ENCODE measurements at regions not wholly inside any gene's neighbourhood (a gene's known extent, or its start where the extent isn't known, plus 50 kb on each side); places are given as distances from the start of the nearest gene placed in this dataset.
"Not testable (repeated sequence)": the region's sequence is repeated elsewhere in the genome, so short reads cannot be mapped to it uniquely, and the experiment has no call there.

DNA sequence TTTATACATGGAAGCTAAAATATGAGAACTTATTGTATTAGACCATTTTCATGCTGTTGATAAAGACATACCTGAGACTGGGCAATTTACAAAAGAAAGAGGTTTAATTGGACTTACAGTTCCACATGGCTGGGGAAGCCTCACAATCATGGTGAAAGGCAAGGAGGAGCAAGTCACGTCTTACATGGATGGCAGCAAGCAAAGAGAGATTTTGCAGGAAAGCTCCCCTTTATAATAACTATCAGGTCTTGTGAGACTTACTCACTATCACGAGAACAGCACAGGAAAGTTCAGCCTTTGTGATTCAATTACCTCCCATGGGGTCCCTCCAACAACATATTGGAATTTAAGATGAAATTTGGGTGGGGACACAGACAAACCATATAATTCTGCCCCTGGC lies 740.1 kb upstream of the NECTIN3 start:
- not testable (repeated sequence) for TF ChIP-seq SP1 (IDR thresholded peaks at IDR 0.05); FOXM1 (IDR thresholded peaks at IDR 0.05; ENCODE audit: borderline replicate concordance)

Data from HEK293T (cell line).